GM18867 (cell line): ENCODE measurements at regions not wholly inside any gene's neighbourhood (a gene's known extent, or its start where the extent isn't known, plus 50 kb on each side); places are given as distances from the start of the nearest gene placed in this dataset.
A peak's percentile ranks its signal among the peaks of the same experiment; 100 is the strongest.
"Not testable (repeated sequence)": the region's sequence is repeated elsewhere in the genome, so short reads cannot be mapped to it uniquely, and the experiment has no call there.

ENCODE experiments used
- ATAC-seq: cut with Tn5 transposase; IDR thresholded peaks from one replicate; pipeline ENCODE4 v1.9.1; 2021; ENCODE audit warnings: mild to moderate bottlenecking, moderate library complexity; ENCODE audit not compliant: unreplicated experiment

DNA sequence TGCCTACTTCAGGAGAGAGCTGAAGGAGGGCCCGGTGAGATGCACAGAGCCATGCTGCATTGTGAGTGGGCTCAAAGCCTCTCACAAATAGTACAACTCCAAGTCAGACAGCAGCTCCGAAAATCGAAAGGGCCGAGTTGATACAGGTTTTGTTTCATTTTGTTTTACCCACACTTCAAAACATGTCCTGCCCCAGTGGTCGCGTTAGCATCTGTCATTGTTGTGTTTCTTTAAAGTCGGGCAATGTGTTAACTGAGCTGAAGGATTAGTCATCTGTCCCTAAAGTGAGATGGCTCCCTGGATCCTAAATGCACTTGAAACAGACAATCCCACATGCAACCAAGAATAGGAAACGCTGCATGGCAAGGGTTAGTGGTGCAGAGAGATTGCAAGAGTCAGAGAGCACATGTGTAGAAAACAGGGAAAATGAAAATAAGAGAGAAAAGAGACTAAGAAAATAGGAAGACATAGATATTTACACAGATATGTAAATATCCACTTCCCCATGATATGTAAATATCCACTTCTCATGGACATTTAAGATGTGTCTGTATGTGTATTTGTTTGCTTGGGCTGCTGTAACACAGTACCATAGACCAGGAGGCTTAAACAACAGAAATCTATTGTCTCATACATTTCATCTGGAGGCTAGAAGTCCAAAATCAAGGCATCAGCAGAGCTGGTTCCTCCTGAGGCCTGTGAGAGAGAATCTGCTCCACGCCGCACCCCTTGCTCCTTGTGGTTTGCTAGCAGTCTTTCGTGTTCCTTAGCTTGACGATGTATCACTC, 131.4 kb upstream of the RAB4A start:
- peak; percentile 62 for ATAC-seq

DNA sequence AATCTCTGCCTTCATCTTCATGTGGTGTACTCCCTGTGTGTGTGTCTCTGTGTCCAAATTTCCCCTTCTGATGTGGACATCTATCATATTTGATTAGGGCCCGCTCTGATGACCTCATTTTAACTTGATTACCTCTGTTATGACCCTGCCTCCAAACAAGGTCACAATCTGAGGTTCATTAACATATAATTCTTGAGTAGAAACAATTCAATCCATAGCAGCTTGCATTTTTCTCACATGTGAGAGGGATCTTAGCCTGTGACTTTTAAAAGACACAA, 130.9 kb upstream of the RAB4A start:
- ATAC-seq: no peak

DNA sequence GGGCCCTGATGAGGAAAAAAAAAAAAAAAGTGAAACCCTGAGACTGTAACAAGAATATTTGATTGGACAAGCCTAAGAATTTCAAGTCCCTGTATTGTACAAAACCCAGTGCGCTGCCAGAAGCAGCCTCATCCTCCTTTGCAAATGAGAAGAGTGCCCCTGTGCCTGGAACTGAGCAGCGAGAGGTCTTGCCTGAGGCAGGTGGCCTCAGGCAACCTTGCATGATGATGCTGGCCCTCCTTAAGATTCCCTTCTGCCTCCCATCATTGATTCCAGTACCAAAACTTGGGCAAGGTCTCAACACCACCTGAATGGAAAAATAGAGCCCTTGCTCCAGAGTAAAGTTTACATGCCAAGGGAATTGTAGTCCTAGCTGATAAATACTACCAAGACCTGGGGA, 129.6 kb upstream of the RAB4A start:
- ATAC-seq: no peak

DNA sequence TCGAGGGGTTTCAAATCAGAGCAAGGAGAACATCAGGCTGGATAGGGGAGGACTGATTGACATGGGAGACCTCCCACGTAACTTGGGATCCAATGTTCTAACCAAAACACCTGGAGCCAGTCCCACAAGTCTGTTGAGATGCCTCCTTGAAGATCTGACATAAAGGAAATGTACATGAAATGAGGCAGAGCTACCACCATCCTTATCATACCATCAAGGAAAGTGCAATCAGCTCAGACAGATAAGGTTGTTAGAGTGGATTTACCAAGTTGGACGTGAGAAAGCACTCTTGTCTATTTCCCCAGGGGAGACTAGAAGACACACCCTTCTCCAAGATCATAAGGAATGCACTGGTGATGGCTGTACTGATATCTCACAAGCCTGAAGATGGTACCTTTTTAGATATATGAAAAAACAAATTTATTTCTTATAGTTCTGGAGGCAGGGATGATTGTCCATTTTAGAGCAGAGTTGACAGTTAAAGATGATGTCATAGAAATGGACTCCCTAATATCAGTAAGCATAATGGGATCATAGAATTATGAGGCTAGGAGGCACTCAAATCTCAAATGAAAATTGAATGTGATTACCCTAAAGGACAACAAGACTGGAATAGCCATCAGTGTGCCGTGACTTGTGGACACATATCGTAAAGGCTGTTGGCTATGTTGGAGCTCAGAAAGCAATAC, 129.1 kb upstream of the RAB4A start:
- ATAC-seq: no peak

DNA sequence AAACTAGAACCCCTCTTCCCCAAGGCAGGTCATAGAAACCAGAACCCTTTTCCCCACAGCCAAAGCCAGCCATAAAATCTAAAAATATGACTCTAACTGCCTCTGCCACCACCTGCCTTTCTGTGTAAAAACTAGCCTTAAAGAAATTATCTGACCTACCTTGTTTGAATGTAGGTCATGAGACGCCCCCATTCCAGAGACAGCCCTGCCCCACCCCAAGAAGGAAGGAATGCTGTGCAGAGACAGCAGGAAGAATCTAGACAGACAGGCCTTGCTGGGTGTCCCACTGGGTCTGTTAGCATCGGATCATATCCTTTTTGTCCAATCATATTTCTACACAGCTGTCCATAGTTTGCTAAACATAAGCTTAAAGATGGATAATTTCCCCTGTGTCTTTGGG, 128.4 kb upstream of the RAB4A start:
- no peak for ATAC-seq

DNA sequence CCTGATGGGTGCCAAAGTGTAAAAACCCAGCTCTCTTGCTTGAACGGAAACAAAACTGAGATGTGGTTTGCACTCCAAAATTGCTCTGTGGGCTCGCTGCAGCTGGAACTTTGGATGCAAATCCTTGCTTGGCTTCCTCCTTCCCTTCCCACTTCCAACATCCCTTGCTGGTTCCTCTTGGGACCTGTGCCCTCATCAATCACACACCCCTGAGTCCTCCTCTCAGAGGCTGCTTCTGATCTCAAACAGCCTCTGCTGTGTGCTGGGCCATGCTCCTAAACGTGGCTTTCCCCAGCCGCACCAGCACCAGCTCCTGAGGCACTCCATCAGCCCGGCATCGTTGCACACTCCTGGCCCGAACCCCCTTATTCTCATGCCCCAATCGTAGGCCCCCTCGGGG, 124.3 kb upstream of the RAB4A start:
- no peak for ATAC-seq

DNA sequence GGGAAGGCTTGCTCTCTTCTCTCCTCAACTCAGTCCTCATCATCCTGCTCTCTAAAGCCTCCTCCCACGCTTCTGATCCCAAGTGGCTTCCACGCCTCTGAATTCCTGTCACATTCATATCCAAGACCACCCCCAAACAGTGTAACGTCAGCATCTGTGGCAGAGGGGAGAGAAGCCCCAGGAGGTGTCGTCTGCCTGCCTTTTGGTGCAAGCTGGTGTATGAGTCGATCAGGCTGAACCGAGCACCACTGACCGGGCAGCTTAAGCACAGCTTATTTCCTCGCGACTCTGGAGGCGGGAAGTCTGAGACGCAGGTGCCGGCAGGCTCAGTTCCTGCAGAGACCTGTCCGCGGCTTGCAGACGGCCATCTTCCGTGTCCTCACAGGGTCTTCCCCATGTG, 123.8 kb upstream of the RAB4A start:
- no peak for ATAC-seq

DNA sequence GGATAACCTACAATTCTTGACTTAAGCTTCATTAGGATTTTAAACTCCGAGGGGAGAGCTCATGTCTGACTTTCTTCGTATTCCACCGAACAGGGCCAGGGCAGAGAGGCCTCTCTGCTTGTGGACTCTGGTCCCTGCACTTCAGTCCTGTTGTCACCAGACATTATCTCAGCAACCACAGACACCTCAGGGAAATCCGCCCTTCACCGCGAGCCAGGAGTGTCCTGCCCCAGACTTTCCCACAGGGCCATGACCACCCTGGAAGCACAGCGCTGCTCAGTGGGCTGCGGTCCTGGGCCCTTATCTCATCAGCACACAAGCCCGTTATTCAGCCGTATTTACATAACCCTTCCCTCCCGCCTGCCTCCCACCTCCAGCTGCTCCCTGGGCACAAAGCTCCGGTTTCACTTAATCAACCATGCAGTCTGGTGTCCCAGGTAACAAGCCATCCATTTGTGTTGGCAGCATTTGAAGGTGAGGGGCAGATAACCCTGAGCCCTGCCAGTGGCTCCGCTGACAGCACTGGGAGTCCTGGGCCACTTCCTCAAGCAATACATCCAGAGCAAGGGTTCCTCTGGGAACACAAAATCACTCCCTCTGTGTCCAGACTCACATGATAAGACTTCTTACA, 122.8 kb upstream of the RAB4A start:
- no peak for ATAC-seq

DNA sequence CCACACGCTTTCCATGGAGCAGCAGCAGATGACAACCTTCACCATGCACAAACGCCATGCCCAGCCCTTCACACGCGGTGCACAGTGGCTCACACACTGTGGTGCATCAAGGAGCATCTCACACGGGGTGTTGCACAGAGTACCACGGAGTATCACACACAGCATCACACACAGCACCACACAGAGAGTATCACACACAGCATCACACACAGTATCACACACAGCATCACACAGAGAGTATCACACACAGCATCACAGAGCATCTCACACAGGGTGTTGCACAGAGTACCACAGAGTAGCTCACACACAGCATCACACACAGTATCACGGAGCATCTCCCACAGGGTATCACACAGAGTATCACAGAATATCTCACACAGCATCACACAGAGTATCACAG, 122.2 kb upstream of the RAB4A start:
- ATAC-seq: no peak

DNA sequence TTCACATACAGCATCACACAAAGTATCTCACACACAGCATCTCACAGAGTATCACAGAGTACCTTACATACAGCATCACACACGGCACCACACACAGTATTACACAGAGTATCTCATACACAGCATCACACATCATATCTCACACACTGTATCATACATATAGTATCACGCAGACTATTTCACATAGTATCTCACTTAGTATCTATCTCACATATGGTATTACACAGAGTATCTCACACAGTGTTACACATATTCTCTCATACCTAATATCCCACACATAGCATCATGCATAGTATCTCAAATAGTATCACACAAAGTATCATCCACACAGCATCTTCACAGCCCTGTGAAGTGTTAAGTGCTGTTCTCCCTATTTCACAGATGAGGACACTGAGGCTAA, 121.5 kb upstream of the RAB4A start:
- ATAC-seq: no peak

DNA sequence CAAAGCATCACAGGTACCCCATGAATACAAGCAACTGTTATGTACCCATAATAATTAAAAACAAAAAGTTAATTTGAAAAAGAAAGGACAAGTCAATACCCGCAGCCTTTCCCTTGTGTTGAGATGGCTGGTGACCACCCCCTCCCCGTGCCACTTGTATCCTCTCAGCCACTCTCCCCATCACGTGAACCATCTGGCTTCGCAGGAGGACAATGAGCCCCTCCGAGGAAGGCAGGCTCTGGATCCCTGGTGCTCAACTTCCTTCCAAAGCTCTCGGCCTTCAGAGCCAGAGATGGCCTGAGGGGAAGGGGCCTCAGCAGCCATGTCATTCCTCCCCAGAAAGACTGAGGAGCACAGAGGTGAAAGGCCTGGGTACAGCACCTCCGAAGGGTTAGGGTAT, 120.4 kb upstream of the RAB4A start:
- no peak for ATAC-seq

DNA sequence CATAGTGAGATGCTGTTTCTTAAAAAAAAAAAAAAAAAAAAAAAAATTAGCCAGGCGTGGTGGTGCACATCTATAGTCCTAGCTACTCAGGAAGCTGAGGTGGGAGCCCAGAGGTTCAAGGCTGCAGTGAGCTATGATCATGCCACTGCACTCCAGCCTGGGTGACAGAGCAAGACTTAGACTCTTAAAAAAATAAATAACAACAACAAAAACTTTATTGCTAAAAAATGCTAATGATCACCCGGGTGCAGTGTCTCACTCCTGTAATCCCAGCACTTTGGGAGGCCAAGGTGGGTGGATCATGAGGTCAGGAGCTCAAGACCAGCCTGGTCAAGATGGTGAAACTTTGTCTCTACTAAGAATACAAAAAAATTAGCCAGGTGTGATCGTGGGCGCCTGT, 119.5 kb upstream of the RAB4A start:
- ATAC-seq: not testable (repeated sequence)

DNA sequence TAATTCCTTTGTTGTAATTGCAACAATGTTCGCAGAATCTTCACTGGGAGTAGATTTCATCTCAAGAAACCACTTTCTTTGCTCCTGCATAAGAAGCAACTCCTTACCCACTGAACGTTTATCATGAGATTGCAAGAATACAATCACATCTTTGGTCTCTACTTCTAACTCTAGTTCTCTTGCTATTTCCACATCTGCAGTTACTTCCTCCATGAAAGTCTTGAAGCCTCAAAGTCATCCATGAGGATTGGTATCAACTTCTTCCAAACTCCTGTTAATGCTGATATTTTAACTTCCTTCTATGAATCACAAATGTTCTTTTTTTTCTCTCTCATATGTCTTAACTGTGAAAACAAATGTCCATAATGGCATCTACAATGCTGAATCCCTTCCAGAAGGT, 118.6 kb upstream of the RAB4A start:
- no peak for ATAC-seq

DNA sequence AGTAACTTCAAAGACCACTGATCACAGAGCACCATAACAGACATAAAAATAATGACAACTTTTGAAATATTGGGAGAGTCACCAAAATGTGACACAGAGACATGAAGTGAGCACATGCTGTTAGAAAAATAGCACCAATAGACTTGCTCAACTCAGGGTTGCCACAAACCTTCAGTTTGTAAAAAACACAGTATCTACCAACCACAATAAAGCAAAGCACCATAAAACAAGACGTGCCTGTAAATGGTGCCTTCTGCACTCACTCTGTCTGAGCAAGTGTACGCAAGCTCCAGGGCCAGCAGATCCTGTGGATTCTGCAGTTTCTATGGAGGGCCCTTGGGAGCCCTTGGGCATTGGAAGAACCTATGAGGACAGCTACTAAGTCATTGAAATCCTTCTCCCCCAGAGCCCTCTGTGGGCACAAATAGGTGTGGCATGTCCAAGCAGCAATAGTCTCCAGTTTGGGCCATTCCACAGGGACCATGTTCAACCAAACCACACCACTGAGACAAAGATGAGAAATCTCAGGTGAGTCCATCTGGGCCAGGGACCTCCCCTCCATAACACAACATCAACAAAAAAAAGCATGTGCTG, 116.9 kb upstream of the RAB4A start:
- no peak for ATAC-seq

DNA sequence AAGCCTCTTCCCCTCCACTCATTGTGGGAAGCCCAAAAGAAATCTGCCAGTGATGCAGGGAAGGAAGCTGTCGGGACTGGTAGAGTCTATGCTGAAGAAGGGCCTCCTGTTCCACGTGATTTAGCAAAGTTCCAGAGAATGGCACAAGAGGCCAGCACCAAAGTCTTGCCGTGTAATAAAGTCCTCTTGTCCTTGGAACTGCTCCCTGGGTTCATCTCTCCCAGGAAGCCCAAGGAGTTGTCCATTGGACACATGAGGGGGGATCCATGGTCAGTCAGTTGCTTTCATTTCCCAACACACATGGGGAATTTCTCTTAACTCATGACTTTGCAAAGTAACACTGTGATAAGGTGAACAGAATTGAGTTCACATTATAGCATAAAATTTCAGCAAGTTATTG, 116.1 kb upstream of the RAB4A start:
- ATAC-seq: no peak

DNA sequence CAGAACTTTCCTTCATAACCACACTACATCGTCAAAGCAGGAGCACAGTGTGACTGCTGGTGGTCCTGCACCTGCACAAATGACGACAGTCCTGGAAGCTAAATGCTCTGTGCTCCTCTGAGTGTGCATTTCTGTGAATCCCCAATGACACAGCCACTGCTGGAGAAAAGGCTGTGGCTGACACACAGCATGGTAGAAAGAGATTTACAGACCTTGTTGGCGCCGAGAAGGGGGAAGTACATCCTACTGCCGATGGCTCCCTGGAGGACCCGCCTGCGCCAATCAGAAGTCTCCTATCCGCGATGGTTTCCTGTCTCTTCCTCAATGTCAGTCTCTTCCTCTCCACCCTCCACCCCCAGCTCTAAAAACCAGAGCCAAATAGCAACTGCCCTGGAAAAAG, 115.4 kb upstream of the RAB4A start:
- ATAC-seq: no peak

DNA sequence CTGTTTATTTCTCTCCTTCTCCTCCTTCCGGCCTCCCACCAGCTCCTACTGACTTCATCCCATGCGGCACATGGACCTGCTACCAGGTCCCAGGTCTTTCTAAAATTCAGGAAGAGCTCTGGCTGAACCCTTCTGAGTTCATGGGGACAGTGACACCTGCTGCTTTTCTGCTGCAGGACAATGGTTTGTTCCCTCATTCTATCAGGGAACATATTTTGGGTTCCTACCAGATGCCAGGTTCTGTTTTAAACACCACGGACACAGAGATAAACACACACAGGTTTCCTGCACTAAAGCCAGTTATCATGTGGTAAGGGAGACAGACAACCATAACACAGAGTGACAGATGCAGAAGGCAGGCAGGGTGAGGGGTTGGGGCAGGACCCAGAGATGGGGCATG, 114.0 kb upstream of the RAB4A start:
- no peak for ATAC-seq

DNA sequence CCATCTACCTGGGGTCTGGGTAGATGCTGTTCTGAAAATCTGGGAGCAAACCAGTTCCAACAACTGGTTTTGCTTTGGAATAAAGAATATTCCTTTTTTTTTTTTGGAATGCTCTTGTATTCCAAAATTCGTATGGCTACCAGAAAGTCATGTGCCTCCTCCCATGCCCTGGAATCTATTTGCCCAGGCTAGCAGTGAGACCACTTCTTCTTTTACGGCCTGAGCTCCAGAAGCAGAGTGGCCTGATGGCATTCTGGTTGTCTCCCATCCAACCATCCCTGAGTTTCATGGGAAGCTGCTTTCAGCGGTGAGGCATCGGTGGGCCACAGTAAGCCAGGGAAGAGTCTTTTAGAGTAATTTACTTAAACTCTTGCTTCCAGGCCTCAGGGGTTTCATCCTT, 113.4 kb upstream of the RAB4A start:
- ATAC-seq: no peak

DNA sequence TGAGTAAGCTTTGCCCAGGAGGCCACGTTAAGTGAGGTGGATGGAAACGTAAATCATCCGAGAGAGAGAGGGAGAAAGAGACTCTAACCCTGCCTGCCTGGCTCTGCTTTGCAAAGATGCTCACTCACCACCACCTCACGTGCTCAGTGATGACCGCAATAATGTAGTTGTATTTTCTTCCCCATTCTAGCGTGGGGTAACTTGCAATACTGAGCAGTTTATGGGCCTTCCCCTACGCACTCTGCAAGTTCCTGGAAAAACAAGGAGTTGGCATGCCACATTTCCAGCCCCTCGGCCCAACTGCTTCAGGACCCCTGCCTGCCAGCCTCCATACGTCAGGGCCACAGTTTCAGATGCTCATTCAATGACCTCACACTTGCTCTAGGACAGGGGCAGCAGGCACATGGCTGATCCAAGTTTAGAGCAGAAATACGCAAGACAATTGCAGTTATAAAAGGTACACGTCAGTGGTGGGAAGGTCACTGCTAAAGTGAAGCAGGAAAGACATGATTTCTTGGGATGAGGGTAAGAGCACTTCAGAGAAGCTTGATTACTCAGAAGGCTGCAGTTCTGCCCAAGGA, 112.5 kb upstream of the RAB4A start:
- ATAC-seq: no peak

DNA sequence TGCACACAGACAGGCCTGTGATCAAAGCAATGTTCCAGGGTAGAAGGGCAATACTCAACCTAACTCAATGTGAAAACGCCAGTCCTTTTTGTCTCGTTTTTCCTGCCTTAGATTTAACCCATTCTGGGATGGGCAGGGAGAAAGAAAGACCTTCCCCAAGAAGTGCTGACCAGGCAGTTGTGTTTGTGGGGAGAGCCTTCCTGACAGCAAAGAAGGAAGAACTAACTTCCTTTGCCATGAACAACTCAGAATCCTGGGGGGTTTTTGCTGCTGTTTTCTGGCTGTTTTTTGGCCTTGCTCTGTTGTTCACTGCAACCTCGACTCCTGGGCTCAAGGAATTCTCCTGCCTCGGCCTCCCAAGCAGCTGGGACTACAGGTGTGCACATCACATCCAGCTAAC, 112.0 kb upstream of the RAB4A start:
- ATAC-seq: no peak

DNA sequence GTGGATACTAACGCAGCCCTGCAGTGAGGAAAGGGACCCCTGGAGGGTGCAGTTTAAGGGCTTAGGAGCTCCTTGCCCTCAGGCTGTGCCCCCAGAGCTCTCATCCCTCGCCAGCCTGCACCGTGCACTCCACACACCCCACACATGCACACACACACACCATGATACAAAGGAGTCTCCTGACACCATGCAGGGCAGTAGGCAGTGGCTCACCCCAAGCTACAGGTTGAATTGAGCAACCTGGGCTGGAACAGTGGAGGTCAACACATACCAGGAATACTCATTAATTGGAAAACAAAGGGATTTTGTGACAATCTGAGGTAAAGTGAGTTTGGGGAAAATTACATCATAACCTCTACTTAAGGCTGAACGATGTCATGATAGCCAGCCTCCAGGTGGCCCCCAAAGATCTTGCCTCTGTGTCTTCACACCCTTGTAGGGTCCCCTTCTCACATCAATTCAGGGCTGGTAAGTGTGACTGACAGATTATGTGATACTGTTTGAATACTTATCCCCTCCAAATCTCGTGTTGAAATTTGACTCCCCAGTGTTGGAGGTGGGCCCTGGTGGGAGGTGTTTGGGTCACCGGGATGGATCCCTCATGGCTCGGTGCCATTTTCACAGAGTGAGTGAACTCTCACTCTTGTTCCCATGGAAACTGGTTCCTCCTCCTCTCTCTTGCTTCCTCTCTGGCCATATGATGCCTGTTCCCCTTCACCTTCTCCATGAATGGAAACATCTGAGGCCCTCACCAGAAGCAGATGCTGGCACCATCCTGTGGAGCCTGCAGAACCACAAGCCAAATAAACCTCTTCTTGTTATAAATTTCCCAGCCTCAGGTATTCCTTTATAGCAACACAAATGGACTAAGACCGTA, 111.0 kb upstream of the RAB4A start:
- ATAC-seq: no peak
